Dendritic cell treated with granulocyte-macrophage colony-stimulating factor and Interleukin-4, amounts not matched to agents 40 ng/mL and 50 ng/mL, for 4 days (primary cell): ENCODE measurements at regions not wholly inside any gene's neighbourhood (a gene's known extent, or its start where the extent isn't known, plus 50 kb on each side); places are given as distances from the start of the nearest gene placed in this dataset.

Experiments used
- H3K27ac Mint-ChIP-seq: one replicate; pipeline ENCODE4 v1.8.0; 2022; ENCODE audit warnings: mild to moderate bottlenecking, mixed read lengths
- H3K27me3 Mint-ChIP-seq: one replicate; pipeline ENCODE4 v1.8.0; 2022; ENCODE audit warnings: mild to moderate bottlenecking, mixed read lengths
- H3K36me3 Mint-ChIP-seq: one replicate; pipeline ENCODE4 v1.8.0; 2022; ENCODE audit warnings: low read depth, mixed read lengths
- H3K4me1 Mint-ChIP-seq: one replicate; pipeline ENCODE4 v1.8.0; 2022; ENCODE audit warnings: low read depth, mixed read lengths
- H3K4me3 Mint-ChIP-seq: one replicate; pipeline ENCODE4 v1.8.0; 2022; ENCODE audit warnings: mild to moderate bottlenecking, moderate library complexity, mixed read lengths
- H3K9me3 Mint-ChIP-seq: one replicate; pipeline ENCODE4 v1.8.0; 2022; ENCODE audit warnings: mixed read lengths
- intact Hi-C: fragments of 100-400 bp; cut with micrococcal nuclease; formaldehyde crosslinking; loops from one replicate; pipeline ENCODE4 v1.15.0; 2022

GRCh38 chr21:27704567-27705166, 737.8 kb upstream of the ADAMTS5 start:
- no peaks in the 10 kb centered on the region for H3K9me3 Mint-ChIP-seq
- no peaks in the 10 kb centered on the region for H3K27me3 Mint-ChIP-seq
- H3K4me3 Mint-ChIP-seq = no peak overlapping the region
- no peaks in the 10 kb centered on the region for H3K4me1 Mint-ChIP-seq
- no peaks in the 10 kb centered on the region for H3K36me3 Mint-ChIP-seq
- H3K27ac Mint-ChIP-seq = no peak overlapping the region
- intact Hi-C loops = loop anchor here (5.0 kb wide), 3 partner anchors 348 to 937 kb away; no protein-coding TSS in a partner anchor

GRCh38 chr21:27703791-27704190, 736.9 kb upstream of the ADAMTS5 start:
- intact Hi-C loops = loop anchor here (5.0 kb wide), 3 partner anchors 349 to 936 kb away; no protein-coding TSS in a partner anchor

GRCh38 chr21:27700974-27701614, 734.2 kb upstream of the ADAMTS5 start:
- H3K27ac Mint-ChIP-seq = no peak overlapping the region
- intact Hi-C loops = loop anchor here (1.0 to 5.0 kb wide), 4 partner anchors 351 to 934 kb away; no protein-coding TSS in a partner anchor
- no peaks in the 10 kb centered on the region for H3K4me1 Mint-ChIP-seq
- no peaks in the 10 kb centered on the region for H3K36me3 Mint-ChIP-seq
- H3K9me3 Mint-ChIP-seq = no peaks in the 10 kb centered on the region
- H3K27me3 Mint-ChIP-seq = no peaks in the 10 kb centered on the region
- H3K4me3 Mint-ChIP-seq = no peak overlapping the region

More at GRCh38 chr21:27703791-27704190, 736.9 kb upstream of the ADAMTS5 start:
- Mint-ChIP-seq H3K9me3 (no peaks in the 10 kb centered on the region), H3K27ac (no peak overlapping the region), H3K27me3 (no peaks in the 10 kb centered on the region), H3K36me3 (no peaks in the 10 kb centered on the region), H3K4me1 (no peaks in the 10 kb centered on the region), H3K4me3 (no peak overlapping the region)

- Mint-ChIP-seq H3K4me1 (no peaks in the 10 kb centered on the region), H3K27me3 (no peaks in the 10 kb centered on the region), H3K9me3 (no peaks in the 10 kb centered on the region), H3K4me3 (no peak overlapping the region), H3K27ac (no peak overlapping the region), H3K36me3 (no peaks in the 10 kb centered on the region)
- intact Hi-C loops = no loop called here
These were observed 728.4 kb upstream of the ADAMTS5 start for GRCh38 chr21:27695246-27695645.

- Mint-ChIP-seq H3K27me3 (no peaks in the 10 kb centered on the region), H3K27ac (no peak overlapping the region), H3K36me3 (no peaks in the 10 kb centered on the region), H3K9me3 (no peaks in the 10 kb centered on the region), H3K4me1 (no peaks in the 10 kb centered on the region), H3K4me3 (no peak overlapping the region)
- intact Hi-C loops = no loop called here
These were observed 727.8 kb upstream of the ADAMTS5 start for GRCh38 chr21:27694667-27695066.

GRCh38 chr21:27693376-27693775, 726.5 kb upstream of the ADAMTS5 start:
- no peak overlapping the region for H3K27ac Mint-ChIP-seq
- intact Hi-C loops = no loop called here
- no peaks in the 10 kb centered on the region for H3K4me1 Mint-ChIP-seq
- no peak overlapping the region for H3K4me3 Mint-ChIP-seq
- H3K9me3 Mint-ChIP-seq = peaks cover 4% of the 10 kb centered on the region
- H3K36me3 Mint-ChIP-seq = no peaks in the 10 kb centered on the region
- no peaks in the 10 kb centered on the region for H3K27me3 Mint-ChIP-seq

GRCh38 chr21:27691516-27691915, 724.6 kb upstream of the ADAMTS5 start:
- H3K27ac Mint-ChIP-seq = no peak overlapping the region
- intact Hi-C loops = no loop called here
- no peaks in the 10 kb centered on the region for H3K4me1 Mint-ChIP-seq
- H3K9me3 Mint-ChIP-seq = peaks cover 9% of the 10 kb centered on the region
- H3K36me3 Mint-ChIP-seq = no peaks in the 10 kb centered on the region
- no peak overlapping the region for H3K4me3 Mint-ChIP-seq
- no peaks in the 10 kb centered on the region for H3K27me3 Mint-ChIP-seq

- Mint-ChIP-seq H3K4me3 (no peak overlapping the region), H3K27ac (no peak overlapping the region), H3K9me3 (peaks cover 9% of the 10 kb centered on the region), H3K4me1 (no peaks in the 10 kb centered on the region), H3K36me3 (no peaks in the 10 kb centered on the region), H3K27me3 (no peaks in the 10 kb centered on the region)
- intact Hi-C loops = no loop called here
These were observed 724.1 kb upstream of the ADAMTS5 start for GRCh38 chr21:27691006-27691405.

GRCh38 chr21:27690426-27690825, 723.5 kb upstream of the ADAMTS5 start:
- no peak overlapping the region for H3K4me3 Mint-ChIP-seq
- no peaks in the 10 kb centered on the region for H3K36me3 Mint-ChIP-seq
- H3K9me3 Mint-ChIP-seq = peaks cover 9% of the 10 kb centered on the region
- H3K27me3 Mint-ChIP-seq = no peaks in the 10 kb centered on the region
- intact Hi-C loops = no loop called here
- H3K4me1 Mint-ChIP-seq = no peaks in the 10 kb centered on the region
- H3K27ac Mint-ChIP-seq = no peak overlapping the region

GRCh38 chr21:27688773-27689172, 721.9 kb upstream of the ADAMTS5 start:
- Mint-ChIP-seq H3K27ac (no peak overlapping the region), H3K27me3 (no peaks in the 10 kb centered on the region), H3K4me1 (no peaks in the 10 kb centered on the region), H3K4me3 (no peak overlapping the region), H3K36me3 (no peaks in the 10 kb centered on the region), H3K9me3 (peaks cover 9% of the 10 kb centered on the region)
- intact Hi-C loops = no loop called here

GRCh38 chr21:27683292-27683691, 716.4 kb upstream of the ADAMTS5 start:
- H3K27me3 Mint-ChIP-seq = no peaks in the 10 kb centered on the region
- H3K9me3 Mint-ChIP-seq = peaks cover 5% of the 10 kb centered on the region
- intact Hi-C loops = no loop called here
- H3K27ac Mint-ChIP-seq = no peak overlapping the region
- H3K4me1 Mint-ChIP-seq = no peaks in the 10 kb centered on the region
- H3K4me3 Mint-ChIP-seq = no peak overlapping the region
- no peaks in the 10 kb centered on the region for H3K36me3 Mint-ChIP-seq

GRCh38 chr21:27681841-27682240, 715.0 kb upstream of the ADAMTS5 start:
- Mint-ChIP-seq H3K4me1 (no peaks in the 10 kb centered on the region), H3K36me3 (no peaks in the 10 kb centered on the region), H3K27ac (no peak overlapping the region), H3K4me3 (no peak overlapping the region), H3K27me3 (no peaks in the 10 kb centered on the region), H3K9me3 (no peaks in the 10 kb centered on the region)
- intact Hi-C loops = no loop called here

GRCh38 chr21:27681038-27681437, 714.1 kb upstream of the ADAMTS5 start:
- H3K4me3 Mint-ChIP-seq = no peak overlapping the region
- no peaks in the 10 kb centered on the region for H3K9me3 Mint-ChIP-seq
- H3K36me3 Mint-ChIP-seq = no peaks in the 10 kb centered on the region
- intact Hi-C loops = no loop called here
- H3K27me3 Mint-ChIP-seq = no peaks in the 10 kb centered on the region
- H3K27ac Mint-ChIP-seq = no peak overlapping the region
- H3K4me1 Mint-ChIP-seq = no peaks in the 10 kb centered on the region

GRCh38 chr21:27680181-27680580, 713.3 kb upstream of the ADAMTS5 start:
- intact Hi-C loops = no loop called here
- H3K4me3 Mint-ChIP-seq = no peak overlapping the region
- H3K27me3 Mint-ChIP-seq = no peaks in the 10 kb centered on the region
- no peak overlapping the region for H3K27ac Mint-ChIP-seq
- H3K9me3 Mint-ChIP-seq = no peaks in the 10 kb centered on the region
- H3K4me1 Mint-ChIP-seq = no peaks in the 10 kb centered on the region
- no peaks in the 10 kb centered on the region for H3K36me3 Mint-ChIP-seq

GRCh38 chr21:27678511-27678910, 711.6 kb upstream of the ADAMTS5 start:
- no peaks in the 10 kb centered on the region for H3K36me3 Mint-ChIP-seq
- no peaks in the 10 kb centered on the region for H3K4me1 Mint-ChIP-seq
- no peaks in the 10 kb centered on the region for H3K27me3 Mint-ChIP-seq
- H3K9me3 Mint-ChIP-seq = no peaks in the 10 kb centered on the region
- intact Hi-C loops = no loop called here
- H3K27ac Mint-ChIP-seq = no peak overlapping the region
- no peak overlapping the region for H3K4me3 Mint-ChIP-seq
